ENCODE measurements at regions not wholly inside any gene's neighbourhood (a gene's known extent, or its start where the extent isn't known, plus 50 kb on each side); places are given as distances from the start of the nearest gene placed in this dataset.

DNA sequence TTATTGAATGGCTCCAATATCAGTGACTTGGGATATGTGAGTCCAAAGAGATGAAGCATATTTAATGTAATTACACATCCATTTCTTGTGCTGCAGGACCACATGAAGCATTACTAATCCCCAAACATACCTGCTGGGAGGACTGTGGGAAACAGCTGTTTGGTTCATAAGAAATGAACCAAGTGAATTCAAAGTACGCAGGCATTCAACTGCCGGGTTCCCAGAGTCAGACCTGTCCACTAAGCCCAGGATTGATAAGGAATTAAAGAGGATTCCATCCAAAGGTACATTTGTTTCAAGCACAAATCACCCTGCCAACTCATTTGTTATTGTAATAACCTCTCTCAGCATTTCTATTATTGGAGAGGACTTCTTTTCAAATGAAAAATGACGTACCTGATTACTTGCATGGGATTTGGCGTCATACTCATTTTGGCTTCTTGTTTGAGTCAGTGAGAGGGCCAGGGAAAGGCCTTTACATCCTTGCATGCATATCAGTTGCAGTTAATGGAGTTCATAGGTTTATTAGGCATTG, 230.7 kb downstream of the TXNL1 start:
- intact Hi-C loops (cut with DNase I): no loop called here
- TF ChIP-seq, protein P1, sequence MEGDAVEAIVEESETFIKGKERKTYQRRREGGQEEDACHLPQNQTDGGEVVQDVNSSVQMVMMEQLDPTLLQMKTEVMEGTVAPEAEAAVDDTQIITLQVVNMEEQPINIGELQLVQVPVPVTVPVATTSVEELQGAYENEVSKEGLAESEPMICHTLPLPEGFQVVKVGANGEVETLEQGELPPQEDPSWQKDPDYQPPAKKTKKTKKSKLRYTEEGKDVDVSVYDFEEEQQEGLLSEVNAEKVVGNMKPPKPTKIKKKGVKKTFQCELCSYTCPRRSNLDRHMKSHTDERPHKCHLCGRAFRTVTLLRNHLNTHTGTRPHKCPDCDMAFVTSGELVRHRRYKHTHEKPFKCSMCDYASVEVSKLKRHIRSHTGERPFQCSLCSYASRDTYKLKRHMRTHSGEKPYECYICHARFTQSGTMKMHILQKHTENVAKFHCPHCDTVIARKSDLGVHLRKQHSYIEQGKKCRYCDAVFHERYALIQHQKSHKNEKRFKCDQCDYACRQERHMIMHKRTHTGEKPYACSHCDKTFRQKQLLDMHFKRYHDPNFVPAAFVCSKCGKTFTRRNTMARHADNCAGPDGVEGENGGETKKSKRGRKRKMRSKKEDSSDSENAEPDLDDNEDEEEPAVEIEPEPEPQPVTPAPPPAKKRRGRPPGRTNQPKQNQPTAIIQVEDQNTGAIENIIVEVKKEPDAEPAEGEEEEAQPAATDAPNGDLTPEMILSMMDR (IDR thresholded peaks at IDR 0.05): no peak
- TF ChIP-seq POLR2A (IDR thresholded peaks at IDR 0.05): no peak
- DNase-seq (no peak), ATAC-seq (no peak)
- Histone ChIP-seq H3K36me3 (no peaks in the 10 kb centered on the region), H3K4me3 (no peak overlapping the region), H3K27me3 (no peaks in the 10 kb centered on the region), H3K9me3 (peaks cover 0 to 4% (median 0%) of the 10 kb centered on the region in 12 donors), H3K27ac (no peak overlapping the region), H3K4me1 (no peaks in the 10 kb centered on the region)
- WGBS, 4 donors: 87 to 92% (median 90%) methylated on average over 4 of the region's 4 CpGs

DNA sequence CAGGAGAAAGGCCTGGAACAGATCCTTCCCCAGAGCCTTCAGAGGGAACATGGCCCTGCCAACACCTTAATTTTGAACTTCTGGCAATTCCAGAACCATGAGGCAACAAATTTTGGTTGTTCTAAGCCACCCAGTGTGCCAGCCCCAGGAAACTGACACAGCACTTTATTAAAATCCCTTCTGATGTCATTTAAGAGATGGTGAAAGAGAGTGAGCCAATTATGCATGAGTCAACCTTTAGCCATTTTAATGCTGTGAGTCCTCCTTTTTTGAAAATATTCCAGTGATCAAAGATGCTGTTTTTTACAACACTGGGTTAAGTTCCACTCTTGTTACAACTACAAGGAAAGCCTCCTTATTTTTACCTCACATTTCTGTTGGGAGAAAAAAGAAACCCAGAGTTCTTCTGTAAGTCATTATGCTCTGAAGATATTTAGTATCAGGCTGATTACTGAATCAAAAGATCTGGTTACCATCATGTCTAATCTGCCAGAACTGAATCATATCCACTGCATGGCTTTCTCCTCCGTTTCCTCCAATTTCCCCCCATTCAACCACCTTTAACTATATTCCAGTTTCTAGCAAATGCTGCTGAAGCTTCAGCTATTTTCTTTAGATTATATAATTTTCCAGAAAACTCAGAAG, 235.4 kb downstream of the TXNL1 start:
- WGBS, 4 donors: 74 to 86% (median 78%) methylated on average over 1 of the region's 1 CpG
- Histone ChIP-seq H3K4me3 (no peak overlapping the region), H3K4me1 (no peaks in the 10 kb centered on the region), H3K9me3 (peaks cover 0 to 4% (median 0%) of the 10 kb centered on the region in 12 donors), H3K36me3 (no peaks in the 10 kb centered on the region), H3K27ac (peak overlapping the region in 5 of 12 donors; percentile 9 to 44 (median 20)), H3K27me3 (no peaks in the 10 kb centered on the region)
- peak in 1 of 5 donors; percentile 28 for DNase-seq
- ATAC-seq: peak in 2 of 4 donors; percentile 53 to 83
- no peak for TF ChIP-seq POLR2A (IDR thresholded peaks at IDR 0.05)
- TF ChIP-seq, protein P1 (IDR thresholded peaks at IDR 0.05): no peak
- intact Hi-C loops (cut with DNase I): no loop called here

DNA sequence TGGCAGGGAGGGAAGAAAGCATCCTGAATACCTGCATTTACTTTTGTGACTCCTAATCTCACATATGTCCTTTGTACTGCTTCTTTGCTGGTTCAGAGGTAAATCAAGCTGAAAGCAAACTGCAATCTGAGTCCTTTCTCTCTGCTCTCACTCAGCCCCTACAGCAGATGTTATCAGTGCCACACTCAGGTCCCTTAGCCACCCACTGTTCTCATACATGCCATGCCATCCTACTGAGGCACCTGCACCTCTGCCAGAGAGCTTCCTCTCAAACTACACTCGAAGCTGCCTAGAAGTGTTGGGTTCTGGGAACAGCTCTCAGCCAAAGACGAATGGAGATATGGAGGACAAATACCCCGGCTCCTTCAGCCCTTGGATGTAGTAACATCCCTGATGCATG, 244.5 kb downstream of the TXNL1 start:
- no peaks in the 10 kb centered on the region for H3K27me3 ChIP-seq
- WGBS, 4 donors: 91 to 95% (median 94%) methylated on average over 3 of the region's 3 CpGs
- no peaks in the 10 kb centered on the region for H3K4me1 ChIP-seq
- no peaks in the 10 kb centered on the region for H3K36me3 ChIP-seq
- no peaks in the 10 kb centered on the region for H3K9me3 ChIP-seq
- TF ChIP-seq, protein P1 (IDR thresholded peaks at IDR 0.05): no peak
- TF ChIP-seq POLR2A (IDR thresholded peaks at IDR 0.05): no peak
- no peak for DNase-seq
- no peak overlapping the region for H3K27ac ChIP-seq
- intact Hi-C loops (cut with DNase I): loop anchor here in 1 of 10 donors (10.0 kb wide), 1 partner anchor 979 kb away; no protein-coding TSS in a partner anchor
- H3K4me3 ChIP-seq: no peak overlapping the region
- ATAC-seq: no peak

DNA sequence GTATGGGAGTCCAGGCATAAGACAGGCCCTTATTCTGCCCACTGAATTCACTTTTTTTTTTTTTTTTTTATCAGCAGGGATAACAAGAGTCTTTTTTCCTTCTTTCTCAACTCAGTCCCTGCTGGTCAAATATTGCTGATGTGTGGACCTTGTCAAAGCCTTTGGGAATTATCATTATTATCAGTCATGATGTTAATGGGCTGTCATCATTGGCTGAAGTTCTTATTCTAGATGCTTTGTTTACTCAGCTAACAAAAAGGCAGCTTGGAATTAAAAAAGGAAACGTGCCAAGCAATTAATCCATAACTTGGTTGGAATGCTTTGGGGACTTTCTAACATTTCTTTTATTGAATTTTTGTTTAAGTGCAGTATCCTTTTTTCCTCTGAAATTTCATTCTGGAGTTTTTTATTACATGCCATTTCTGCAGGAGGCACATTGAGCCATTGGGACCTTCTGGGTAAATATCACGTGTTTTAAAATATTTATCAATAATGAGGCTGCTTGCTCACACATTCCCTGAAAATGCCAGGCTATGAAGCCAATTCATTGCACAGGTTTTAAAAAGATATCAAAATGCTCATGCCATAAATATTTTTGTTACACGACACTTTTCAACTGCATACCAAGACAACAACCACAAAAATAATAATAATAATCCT, 246.3 kb downstream of the TXNL1 start:
- 74 to 78% (median 77%) methylated on average over 3 of the region's 3 CpGs for WGBS, 4 donors

More for the DNA sequence above, 246.3 kb downstream of the TXNL1 start:
- no peaks in the 10 kb centered on the region for H3K4me1 ChIP-seq
- no peak overlapping the region for H3K27ac ChIP-seq
- intact Hi-C loops (cut with DNase I): loop anchor here in 1 of 10 donors (10.0 kb wide), 1 partner anchor 977 kb away; no protein-coding TSS in a partner anchor
- DNase-seq (no peak), ATAC-seq (no peak)
- no peaks in the 10 kb centered on the region for H3K27me3 ChIP-seq
- no peak for TF ChIP-seq POLR2A (IDR thresholded peaks at IDR 0.05)
- TF ChIP-seq, protein P1 (IDR thresholded peaks at IDR 0.05): no peak
- H3K4me3 ChIP-seq: no peak overlapping the region
- no peaks in the 10 kb centered on the region for H3K9me3 ChIP-seq
- H3K36me3 ChIP-seq: no peaks in the 10 kb centered on the region
